Activated CD8-positive, alpha-beta T cell treated with anti-CD3 and anti-CD28 coated beads for 36 hours (primary cell): ENCODE measurements at regions not wholly inside any gene's neighbourhood (a gene's known extent, or its start where the extent isn't known, plus 50 kb on each side); places are given as distances from the start of the nearest gene placed in this dataset.

Source experiments
- ATAC-seq: fragments of 200-7000 bp; cut with Tn5 transposase; one replicate; pipeline ENCODE4 v1.10.0; 2021; ENCODE audit warnings: mild to moderate bottlenecking, moderate library complexity
- CTCF ChIA-PET: fragments of 350-600 bp; sonication (Branson Sonifier 250); formaldehyde crosslinking; loops from one replicate; lab custom pipeline; 2021; ENCODE audit warnings: antibody characterized with exemption; lab: Charles Lee
- POLR2A ChIA-PET: fragments of 350-600 bp; sonication (Branson Sonifier 250); formaldehyde crosslinking; loops from one replicate; lab custom pipeline; 2021; ENCODE audit warnings: antibody characterized with exemption; lab: Charles Lee
- DNase-seq: peaks from one replicate; pipeline ENCODE4 v3.0.0-alpha.2; 2020
- H3K27ac Mint-ChIP-seq: one replicate; pipeline ENCODE4 v1.8.0; 2021; ENCODE audit warnings: mild to moderate bottlenecking, mixed read lengths
- H3K27me3 Mint-ChIP-seq: one replicate; pipeline ENCODE4 v1.8.0; 2021; ENCODE audit warnings: mixed read lengths
- H3K36me3 Mint-ChIP-seq: one replicate; pipeline ENCODE4 v1.8.0; 2021; ENCODE audit warnings: low read depth, mixed read lengths
- H3K4me1 Mint-ChIP-seq: one replicate; pipeline ENCODE4 v1.8.0; 2021; ENCODE audit warnings: low read depth, mixed read lengths
- H3K4me3 Mint-ChIP-seq: one replicate; pipeline ENCODE4 v1.8.0; 2021; ENCODE audit warnings: mild to moderate bottlenecking, moderate library complexity, mixed read lengths
- H3K9me3 Mint-ChIP-seq: one replicate; pipeline ENCODE4 v1.8.0; 2021; ENCODE audit warnings: mixed read lengths
- CTCF ChIP-seq: fragments of 200-600 bp; IDR thresholded peaks from one replicate; pipeline ENCODE4 v1.8.0; 2022; ENCODE audit warnings: antibody characterized with exemption, mild to moderate bottlenecking
- intact Hi-C: fragments of 100-400 bp; cut with micrococcal nuclease; formaldehyde crosslinking; loops from one replicate; pipeline ENCODE4 v1.10.0; 2022

GRCh38 chr10:78905957-78906308 is 162.8 kb upstream of the ZMIZ1 start:
- ChIA-PET POLR2A (no interaction called here), CTCF (no interaction called here)
- intact Hi-C loops = no loop called here
- H3K36me3 Mint-ChIP-seq = no peaks in the 10 kb centered on the region
- DNase-seq = no peak
- TF ChIP-seq CTCF = no peak
- no peak for ATAC-seq
- no peak overlapping the region for H3K27ac Mint-ChIP-seq
- no peaks in the 10 kb centered on the region for H3K9me3 Mint-ChIP-seq
- H3K27me3 Mint-ChIP-seq = no peaks in the 10 kb centered on the region
- no peak overlapping the region for H3K4me3 Mint-ChIP-seq
- H3K4me1 Mint-ChIP-seq = no peaks in the 10 kb centered on the region

DNA sequence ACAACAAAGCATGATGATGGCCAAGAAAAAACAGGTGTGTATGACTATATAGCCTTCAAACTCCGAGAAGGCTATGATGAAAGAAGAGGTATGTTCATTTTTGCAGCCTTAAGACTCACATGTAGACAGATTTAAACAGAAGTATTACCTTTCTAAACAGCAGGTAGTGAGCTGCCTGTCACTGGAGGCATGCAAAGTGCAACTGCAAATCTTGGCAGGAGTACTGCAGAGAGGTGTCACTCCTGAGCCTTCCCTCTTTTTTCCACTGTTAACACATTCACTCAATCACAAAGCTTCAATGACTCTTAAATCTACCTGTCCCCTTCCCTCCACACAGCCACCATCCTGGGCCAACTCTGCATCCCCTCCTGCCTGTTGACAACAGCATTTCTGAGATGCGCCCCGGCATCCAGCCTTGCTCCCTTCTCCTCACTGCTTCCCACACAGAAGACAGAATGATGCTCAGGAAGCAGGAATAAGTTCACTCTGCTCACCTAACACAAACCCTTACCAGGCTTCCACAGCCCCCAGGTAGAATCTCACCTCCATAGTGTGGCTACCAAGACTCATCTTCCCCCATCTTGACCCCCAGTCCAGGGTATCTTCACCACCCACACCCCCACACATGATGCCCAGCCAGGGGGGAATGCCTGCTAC is 161.9 kb upstream of the ZMIZ1 start:
- ATAC-seq (no peak), DNase-seq (no peak)
- no peaks in the 10 kb centered on the region for H3K4me1 Mint-ChIP-seq
- H3K9me3 Mint-ChIP-seq = no peaks in the 10 kb centered on the region
- TF ChIP-seq CTCF = no peak
- ChIA-PET POLR2A (no interaction called here), CTCF (no interaction called here)
- H3K4me3 Mint-ChIP-seq = no peak overlapping the region
- no peak overlapping the region for H3K27ac Mint-ChIP-seq
- no peaks in the 10 kb centered on the region for H3K36me3 Mint-ChIP-seq
- no peaks in the 10 kb centered on the region for H3K27me3 Mint-ChIP-seq
- intact Hi-C loops = no loop called here

DNA sequence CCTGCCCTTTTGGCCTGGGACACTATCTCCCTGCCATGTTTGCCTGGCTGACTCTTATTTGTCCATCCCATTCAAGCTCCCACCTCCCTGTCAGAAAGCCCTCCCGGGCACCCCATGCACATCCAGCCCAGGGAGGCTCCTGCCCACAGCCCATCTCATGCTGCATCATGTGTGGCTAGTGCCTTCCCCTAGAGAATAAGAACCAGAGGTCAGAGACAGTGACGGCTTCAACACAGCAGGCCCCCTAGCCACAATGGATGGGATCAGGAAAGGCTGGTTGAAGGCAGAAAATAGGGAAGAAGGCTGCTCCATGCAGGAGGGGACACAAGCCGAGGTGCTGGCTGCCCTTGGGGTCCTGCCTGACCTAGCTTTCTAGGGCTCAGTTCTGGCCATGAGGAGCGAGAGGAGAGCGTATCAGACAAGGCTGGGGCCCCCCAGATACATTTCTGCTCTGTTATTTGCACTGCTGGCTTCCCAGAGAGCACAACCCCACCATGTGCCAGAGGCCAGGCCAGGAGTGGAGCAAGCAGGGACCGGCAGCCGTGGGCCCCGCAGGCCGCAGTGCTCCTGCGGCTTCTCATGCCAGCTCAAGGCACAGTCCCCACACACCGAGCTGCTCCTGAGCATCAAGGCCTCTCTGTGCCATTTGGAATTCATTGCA is 161.1 kb upstream of the ZMIZ1 start:
- ATAC-seq = no peak
- TF ChIP-seq CTCF = no peak
- POLR2A ChIA-PET = no interaction called here
- no peaks in the 10 kb centered on the region for H3K27me3 Mint-ChIP-seq
- H3K27ac Mint-ChIP-seq = no peak overlapping the region
- no peak overlapping the region for H3K4me3 Mint-ChIP-seq
- H3K36me3 Mint-ChIP-seq = no peaks in the 10 kb centered on the region
- no peak for DNase-seq
- intact Hi-C loops = no loop called here
- no peaks in the 10 kb centered on the region for H3K9me3 Mint-ChIP-seq
- CTCF ChIA-PET = interaction anchor here (3.1 kb wide), 1 partner anchor 288 kb away, joined by 10 read pairs; no protein-coding TSS in a partner anchor
- H3K4me1 Mint-ChIP-seq = no peaks in the 10 kb centered on the region

GRCh38 chr10:78909221-78909620 is 159.5 kb upstream of the ZMIZ1 start:
- Mint-ChIP-seq H3K4me3 (no peak overlapping the region), H3K27me3 (no peaks in the 10 kb centered on the region), H3K27ac (no peak overlapping the region), H3K4me1 (no peaks in the 10 kb centered on the region), H3K36me3 (no peaks in the 10 kb centered on the region), H3K9me3 (no peaks in the 10 kb centered on the region)
- POLR2A ChIA-PET = no interaction called here
- ATAC-seq (no peak), DNase-seq (no peak)
- intact Hi-C loops = no loop called here
- TF ChIP-seq CTCF = no peak
- CTCF ChIA-PET = interaction anchor here (3.1 kb wide), 1 partner anchor 286 kb away, joined by 10 read pairs; no protein-coding TSS in a partner anchor

- intact Hi-C loops = no loop called here
- no peaks in the 10 kb centered on the region for H3K27me3 Mint-ChIP-seq
- no peak for ATAC-seq
- ChIA-PET POLR2A (no interaction called here), CTCF (interaction anchor here (3.1 kb wide), 1 partner anchor 285 kb away, joined by 10 read pairs; no protein-coding TSS in a partner anchor)
- H3K4me3 Mint-ChIP-seq = no peak overlapping the region
- H3K36me3 Mint-ChIP-seq = no peaks in the 10 kb centered on the region
- no peak for DNase-seq
- no peaks in the 10 kb centered on the region for H3K9me3 Mint-ChIP-seq
- TF ChIP-seq CTCF = no peak
- H3K4me1 Mint-ChIP-seq = no peaks in the 10 kb centered on the region
- H3K27ac Mint-ChIP-seq = no peak overlapping the region
These were observed 158.7 kb upstream of the ZMIZ1 start for GRCh38 chr10:78910021-78910420.
